ENCODE measurements at regions not wholly inside any gene's neighbourhood (a gene's known extent, or its start where the extent isn't known, plus 50 kb on each side); places are given as distances from the start of the nearest gene placed in this dataset.

DNA sequence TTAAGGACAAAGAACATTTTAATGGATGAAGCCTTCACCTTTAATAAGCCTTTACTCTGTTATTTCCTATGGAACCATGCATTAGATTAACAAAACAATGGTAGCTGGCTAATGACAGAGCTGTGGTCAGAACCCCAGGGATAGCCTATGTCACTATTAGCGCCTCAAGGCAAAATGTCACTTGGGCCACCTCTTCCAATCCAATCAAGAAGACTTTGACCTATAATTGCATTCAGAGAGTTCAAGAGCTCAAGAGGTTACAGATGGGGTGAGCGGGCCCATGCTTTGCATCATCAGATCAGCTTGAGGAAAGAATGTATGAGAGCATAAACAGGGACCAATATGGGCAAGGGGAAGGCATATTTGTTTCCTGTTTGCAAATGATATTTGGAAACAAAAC lies 425.1 kb downstream of the ARHGEF28 start (continued):
- TF ChIP-seq, protein P1, sequence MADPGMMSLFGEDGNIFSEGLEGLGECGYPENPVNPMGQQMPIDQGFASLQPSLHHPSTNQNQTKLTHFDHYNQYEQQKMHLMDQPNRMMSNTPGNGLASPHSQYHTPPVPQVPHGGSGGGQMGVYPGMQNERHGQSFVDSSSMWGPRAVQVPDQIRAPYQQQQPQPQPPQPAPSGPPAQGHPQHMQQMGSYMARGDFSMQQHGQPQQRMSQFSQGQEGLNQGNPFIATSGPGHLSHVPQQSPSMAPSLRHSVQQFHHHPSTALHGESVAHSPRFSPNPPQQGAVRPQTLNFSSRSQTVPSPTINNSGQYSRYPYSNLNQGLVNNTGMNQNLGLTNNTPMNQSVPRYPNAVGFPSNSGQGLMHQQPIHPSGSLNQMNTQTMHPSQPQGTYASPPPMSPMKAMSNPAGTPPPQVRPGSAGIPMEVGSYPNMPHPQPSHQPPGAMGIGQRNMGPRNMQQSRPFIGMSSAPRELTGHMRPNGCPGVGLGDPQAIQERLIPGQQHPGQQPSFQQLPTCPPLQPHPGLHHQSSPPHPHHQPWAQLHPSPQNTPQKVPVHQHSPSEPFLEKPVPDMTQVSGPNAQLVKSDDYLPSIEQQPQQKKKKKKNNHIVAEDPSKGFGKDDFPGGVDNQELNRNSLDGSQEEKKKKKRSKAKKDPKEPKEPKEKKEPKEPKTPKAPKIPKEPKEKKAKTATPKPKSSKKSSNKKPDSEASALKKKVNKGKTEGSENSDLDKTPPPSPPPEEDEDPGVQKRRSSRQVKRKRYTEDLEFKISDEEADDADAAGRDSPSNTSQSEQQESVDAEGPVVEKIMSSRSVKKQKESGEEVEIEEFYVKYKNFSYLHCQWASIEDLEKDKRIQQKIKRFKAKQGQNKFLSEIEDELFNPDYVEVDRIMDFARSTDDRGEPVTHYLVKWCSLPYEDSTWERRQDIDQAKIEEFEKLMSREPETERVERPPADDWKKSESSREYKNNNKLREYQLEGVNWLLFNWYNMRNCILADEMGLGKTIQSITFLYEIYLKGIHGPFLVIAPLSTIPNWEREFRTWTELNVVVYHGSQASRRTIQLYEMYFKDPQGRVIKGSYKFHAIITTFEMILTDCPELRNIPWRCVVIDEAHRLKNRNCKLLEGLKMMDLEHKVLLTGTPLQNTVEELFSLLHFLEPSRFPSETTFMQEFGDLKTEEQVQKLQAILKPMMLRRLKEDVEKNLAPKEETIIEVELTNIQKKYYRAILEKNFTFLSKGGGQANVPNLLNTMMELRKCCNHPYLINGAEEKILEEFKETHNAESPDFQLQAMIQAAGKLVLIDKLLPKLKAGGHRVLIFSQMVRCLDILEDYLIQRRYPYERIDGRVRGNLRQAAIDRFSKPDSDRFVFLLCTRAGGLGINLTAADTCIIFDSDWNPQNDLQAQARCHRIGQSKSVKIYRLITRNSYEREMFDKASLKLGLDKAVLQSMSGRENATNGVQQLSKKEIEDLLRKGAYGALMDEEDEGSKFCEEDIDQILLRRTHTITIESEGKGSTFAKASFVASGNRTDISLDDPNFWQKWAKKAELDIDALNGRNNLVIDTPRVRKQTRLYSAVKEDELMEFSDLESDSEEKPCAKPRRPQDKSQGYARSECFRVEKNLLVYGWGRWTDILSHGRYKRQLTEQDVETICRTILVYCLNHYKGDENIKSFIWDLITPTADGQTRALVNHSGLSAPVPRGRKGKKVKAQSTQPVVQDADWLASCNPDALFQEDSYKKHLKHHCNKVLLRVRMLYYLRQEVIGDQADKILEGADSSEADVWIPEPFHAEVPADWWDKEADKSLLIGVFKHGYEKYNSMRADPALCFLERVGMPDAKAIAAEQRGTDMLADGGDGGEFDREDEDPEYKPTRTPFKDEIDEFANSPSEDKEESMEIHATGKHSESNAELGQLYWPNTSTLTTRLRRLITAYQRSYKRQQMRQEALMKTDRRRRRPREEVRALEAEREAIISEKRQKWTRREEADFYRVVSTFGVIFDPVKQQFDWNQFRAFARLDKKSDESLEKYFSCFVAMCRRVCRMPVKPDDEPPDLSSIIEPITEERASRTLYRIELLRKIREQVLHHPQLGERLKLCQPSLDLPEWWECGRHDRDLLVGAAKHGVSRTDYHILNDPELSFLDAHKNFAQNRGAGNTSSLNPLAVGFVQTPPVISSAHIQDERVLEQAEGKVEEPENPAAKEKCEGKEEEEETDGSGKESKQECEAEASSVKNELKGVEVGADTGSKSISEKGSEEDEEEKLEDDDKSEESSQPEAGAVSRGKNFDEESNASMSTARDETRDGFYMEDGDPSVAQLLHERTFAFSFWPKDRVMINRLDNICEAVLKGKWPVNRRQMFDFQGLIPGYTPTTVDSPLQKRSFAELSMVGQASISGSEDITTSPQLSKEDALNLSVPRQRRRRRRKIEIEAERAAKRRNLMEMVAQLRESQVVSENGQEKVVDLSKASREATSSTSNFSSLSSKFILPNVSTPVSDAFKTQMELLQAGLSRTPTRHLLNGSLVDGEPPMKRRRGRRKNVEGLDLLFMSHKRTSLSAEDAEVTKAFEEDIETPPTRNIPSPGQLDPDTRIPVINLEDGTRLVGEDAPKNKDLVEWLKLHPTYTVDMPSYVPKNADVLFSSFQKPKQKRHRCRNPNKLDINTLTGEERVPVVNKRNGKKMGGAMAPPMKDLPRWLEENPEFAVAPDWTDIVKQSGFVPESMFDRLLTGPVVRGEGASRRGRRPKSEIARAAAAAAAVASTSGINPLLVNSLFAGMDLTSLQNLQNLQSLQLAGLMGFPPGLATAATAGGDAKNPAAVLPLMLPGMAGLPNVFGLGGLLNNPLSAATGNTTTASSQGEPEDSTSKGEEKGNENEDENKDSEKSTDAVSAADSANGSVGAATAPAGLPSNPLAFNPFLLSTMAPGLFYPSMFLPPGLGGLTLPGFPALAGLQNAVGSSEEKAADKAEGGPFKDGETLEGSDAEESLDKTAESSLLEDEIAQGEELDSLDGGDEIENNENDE (IDR thresholded peaks at IDR 0.05; ENCODE audit: insufficient replicate concordance, low read length), result no peak
- TF ChIP-seq JUND (IDR thresholded peaks at IDR 0.05; ENCODE audit: low read length) (no peak), TAF1 (IDR thresholded peaks at IDR 0.05; ENCODE audit: low read depth, low read length) (no peak), KDM1A (IDR thresholded peaks at IDR 0.05; ENCODE audit: borderline replicate concordance, low read length) (no peak), BACH1 (IDR thresholded peaks at IDR 0.05; ENCODE audit: low read length) (no peak), POU5F1 (IDR thresholded peaks at IDR 0.05; ENCODE audit: low read depth, low read length) (no peak), HDAC2 (IDR thresholded peaks at IDR 0.05; ENCODE audit: borderline replicate concordance in 1 of 2, low read depth in 2 of 2, low read length in 2 of 2) (no peak), TCF12 (IDR thresholded peaks at IDR 0.05; ENCODE audit: low read depth, low read length) (no peak), CHD1 (IDR thresholded peaks at IDR 0.05; ENCODE audit: low read depth, low read length) (no peak)
- TF ChIP-seq, protein P2, sequence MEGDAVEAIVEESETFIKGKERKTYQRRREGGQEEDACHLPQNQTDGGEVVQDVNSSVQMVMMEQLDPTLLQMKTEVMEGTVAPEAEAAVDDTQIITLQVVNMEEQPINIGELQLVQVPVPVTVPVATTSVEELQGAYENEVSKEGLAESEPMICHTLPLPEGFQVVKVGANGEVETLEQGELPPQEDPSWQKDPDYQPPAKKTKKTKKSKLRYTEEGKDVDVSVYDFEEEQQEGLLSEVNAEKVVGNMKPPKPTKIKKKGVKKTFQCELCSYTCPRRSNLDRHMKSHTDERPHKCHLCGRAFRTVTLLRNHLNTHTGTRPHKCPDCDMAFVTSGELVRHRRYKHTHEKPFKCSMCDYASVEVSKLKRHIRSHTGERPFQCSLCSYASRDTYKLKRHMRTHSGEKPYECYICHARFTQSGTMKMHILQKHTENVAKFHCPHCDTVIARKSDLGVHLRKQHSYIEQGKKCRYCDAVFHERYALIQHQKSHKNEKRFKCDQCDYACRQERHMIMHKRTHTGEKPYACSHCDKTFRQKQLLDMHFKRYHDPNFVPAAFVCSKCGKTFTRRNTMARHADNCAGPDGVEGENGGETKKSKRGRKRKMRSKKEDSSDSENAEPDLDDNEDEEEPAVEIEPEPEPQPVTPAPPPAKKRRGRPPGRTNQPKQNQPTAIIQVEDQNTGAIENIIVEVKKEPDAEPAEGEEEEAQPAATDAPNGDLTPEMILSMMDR (IDR thresholded peaks at IDR 0.05; ENCODE audit: control extremely low read depth in 1 of 3, insufficient read depth in 1 of 3, low read depth in 1 of 3, low read length in 3 of 3), result no peak
